GM18517 (cell line): ENCODE measurements at regions not wholly inside any gene's neighbourhood (a gene's known extent, or its start where the extent isn't known, plus 50 kb on each side); places are given as distances from the start of the nearest gene placed in this dataset.

Experiments
- ATAC-seq: cut with Tn5 transposase; IDR thresholded peaks from one replicate; pipeline ENCODE4 v1.9.1; 2021; ENCODE audit warnings: mild to moderate bottlenecking, moderate library complexity; ENCODE audit not compliant: unreplicated experiment

DNA sequence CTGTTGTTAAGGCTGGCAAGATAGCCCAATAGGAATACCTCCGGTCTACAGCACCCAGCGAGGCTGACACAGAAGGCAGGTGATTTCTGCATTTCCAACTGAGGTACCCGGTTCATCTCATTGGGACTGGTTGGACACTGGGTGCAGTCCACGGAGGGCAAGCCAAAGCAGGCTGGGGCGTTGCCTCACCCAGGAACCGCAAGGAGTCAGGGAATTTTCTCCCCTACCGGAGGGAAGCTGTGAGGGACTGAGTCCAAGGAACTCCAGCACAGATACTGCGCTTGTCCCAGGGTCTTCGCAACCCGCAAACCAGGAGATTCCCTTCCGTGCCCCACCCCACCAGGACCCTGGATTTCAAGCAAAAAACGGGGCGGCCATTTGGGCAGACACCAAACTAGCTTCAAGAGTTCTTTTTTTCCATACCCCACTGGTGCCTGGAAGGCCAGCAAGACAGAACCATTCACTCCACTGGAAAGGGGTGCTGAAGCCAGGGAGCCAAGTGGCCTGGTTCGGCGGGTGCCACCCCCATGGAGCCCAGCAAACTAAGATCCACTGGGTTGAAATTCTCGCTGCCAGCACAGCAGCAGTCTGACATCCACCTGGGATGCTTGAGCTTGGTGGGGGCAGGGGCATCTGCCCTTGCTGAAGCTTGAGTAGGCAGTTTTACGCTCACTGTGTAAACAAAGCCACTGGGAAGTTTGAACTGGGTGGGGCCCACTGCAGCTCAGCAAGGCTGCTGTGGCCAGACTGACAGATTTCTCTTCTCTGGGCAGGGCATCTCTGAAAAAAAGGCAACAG, 647.2 kb downstream of the BNC2 start:
- ATAC-seq, result no peak

DNA sequence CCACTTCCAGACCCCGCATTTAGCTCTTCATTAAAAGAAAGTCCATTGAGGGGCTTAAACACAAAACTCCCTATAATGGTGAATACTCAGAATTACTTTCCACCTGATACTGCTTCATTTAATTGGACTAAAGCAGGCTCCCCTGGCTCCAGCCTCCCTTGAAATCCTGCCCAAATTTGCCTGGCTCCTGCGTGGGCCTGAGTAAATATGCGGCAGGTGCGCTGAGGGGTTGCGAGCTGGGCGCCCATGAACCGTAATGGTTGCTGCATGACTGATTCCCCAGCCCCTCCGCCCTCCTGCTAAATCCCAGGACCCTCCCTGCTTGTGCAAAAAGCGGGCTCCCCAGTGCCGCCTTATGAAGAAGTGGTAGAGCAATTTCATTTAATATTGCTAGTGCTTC, 639.7 kb downstream of the BNC2 start:
- ATAC-seq, result no peak

DNA sequence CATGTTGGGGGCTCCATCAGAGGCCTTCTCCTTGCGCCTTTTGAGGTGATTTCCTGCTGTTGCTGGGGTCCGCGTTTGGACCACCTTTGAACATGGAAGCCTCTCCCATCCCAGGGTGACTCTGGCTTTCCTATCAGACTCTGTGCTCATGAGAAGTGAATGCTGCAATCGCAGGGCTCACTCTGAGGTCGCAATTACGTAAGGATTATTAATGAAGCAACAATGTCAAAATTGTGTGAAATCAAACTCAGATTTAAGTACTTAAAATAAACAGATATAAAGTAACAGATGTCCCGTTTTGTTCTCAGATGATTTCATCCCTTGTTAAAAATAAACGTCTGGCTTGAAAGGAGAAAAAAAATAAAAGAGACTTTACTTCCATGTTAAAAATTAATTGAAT, 634.2 kb downstream of the BNC2 start:
- ATAC-seq, result no peak

GRCh38 chr9:16236882-16237281, 633.6 kb downstream of the BNC2 start:
- ATAC-seq, result no peak

- ATAC-seq, result no peak
Observed at GRCh38 chr9:16238623-16239138, 631.8 kb downstream of the BNC2 start.

DNA sequence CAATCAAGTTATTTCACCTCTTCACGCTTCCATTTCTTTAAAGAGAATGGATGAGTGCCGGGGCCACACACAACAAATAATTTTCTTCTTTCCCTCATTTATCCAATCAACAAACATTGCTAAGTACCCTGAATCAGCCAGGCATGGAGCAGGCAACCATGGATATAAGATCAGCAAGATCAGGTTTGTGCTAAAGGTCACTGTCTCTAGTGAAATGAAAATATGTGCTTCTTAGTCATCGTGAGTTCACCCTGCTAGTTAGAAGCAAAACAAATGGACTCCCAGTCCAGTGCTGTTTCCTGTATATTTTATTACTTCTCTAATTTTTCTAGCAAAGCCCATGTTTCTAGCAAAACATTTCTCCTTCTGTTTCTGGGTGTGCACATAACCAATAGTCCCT, 629.2 kb downstream of the BNC2 start:
- ATAC-seq, result no peak

DNA sequence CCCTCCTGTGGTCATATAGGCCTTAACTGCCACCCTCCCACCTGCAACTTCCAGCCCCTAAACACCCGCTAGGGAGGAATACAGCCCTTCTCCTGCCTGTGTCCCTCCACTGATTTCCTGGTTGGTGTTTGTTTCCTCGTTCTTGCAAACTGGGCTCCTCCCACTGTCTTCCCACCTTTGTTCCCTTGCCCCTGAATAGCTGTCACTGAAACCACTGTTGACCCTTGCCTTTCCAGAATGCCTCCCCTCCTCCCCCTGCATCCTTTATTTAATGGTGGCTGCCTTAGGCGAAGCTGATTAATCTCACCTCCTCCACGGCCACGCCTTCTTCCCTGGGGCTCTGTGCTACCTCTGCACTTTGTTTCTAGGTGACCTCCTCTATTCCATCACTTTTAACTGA, 626.7 kb downstream of the BNC2 start:
- ATAC-seq, result no peak

DNA sequence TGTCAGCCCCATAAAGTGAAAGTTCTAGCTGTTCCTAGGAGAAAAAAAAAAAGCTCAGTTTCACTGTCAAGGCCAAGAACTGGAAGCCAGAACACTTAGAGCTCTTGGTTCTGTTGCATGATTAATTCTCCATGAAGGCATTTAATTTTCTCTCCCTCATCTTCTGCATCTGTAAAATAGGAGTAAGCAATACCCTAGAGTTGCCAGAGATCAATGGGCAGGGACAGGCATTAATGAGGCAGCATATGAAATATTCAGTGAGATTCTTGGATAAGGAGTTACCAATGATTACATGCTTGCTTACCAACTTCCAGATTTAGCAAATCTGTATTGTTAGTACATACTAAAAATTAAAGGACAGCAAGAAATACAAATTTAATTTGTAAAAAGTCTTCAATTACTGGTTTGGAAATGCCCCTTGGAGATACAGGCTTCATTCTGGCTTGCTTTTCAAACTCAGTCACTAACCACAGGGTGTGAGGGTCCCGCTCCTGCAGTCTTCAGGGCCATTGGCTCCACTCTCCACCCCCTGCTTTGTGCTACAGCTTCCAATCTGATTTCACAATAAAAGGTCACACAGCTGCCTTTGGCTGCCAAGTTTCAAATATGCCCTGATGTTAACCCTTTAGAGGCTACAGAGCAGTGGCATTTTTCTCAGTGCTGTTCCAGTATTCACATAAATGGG, 624.6 kb downstream of the BNC2 start:
- ATAC-seq, result no peak

DNA sequence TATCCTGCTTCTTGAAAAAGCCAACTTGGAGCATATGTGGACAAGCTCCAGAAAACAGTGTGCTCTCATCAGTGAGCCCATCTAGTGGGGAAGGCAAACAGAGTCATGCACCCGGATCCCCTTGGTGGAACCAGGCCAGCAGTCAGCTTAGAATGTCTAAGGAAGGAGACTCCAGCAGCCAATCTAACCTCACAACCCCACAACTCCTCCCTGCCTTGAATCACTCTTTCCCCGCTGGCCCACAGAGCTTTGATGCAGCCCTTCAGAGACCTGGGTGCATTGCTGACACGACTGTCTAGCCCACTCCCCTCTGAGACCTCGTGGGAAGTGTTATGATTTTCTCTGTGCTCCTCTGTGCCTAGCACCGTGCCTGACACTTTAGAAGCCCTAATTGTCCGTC, 623.7 kb downstream of the BNC2 start:
- ATAC-seq, result no peak

GRCh38 chr9:16247188-16247875, 623.1 kb downstream of the BNC2 start:
- ATAC-seq, result no peak

DNA sequence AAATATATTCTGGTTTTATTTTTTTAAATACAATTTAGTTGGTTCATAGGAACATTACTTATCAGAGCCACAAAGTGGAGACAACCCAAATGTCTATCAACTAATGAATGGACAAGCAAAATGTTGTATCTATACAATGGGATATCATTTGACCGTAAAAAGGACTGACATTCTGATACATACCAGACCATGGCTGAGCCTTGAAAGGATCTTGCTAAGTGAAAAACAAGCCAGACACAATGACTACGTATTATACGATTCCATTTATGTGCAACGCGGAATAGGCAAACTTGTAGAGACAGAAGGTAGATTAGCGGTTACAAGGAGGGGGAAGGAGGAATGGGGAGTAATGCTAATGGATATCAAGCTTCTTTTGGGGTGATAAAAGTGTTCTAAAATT, 621.6 kb downstream of the BNC2 start:
- ATAC-seq, result no peak

DNA sequence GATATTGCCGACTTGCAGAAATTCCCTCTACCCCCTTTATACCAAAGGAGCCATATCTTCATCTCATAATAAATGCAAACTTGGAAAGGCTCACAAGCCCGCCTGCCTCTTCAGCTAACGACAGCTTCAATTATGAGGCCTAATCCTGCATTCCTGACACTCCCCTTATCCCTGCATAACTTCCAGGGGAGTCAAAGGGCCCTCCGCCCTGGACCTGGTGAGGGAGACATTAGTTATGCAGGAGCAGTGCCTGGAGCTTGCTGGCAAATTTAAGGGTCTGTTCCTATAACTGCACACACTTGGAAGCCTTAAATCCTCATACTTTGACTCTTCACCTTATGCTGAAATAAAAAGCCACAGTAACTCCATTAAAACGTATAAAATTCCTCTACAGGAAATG, 617.9 kb downstream of the BNC2 start:
- ATAC-seq, result no peak

DNA sequence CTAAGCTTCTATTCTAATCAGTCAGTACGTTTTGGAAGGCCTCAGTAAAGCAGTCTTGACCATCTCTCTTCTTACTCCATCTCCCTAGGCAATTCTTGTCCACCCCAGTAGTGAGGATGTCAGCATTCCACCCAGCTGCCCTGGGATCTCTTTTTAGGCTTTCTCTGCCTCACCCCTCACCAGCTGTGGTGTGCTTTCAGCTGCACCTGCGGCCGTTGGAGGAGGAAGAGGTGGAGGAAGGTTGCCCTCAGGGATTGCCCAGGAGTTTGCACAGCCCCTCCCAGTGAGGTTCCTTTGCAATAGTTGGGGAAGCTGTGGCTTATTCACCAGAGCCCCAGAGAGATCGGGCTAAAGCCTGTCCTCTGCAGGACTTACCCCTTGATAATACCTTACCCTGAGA, 615.8 kb downstream of the BNC2 start:
- ATAC-seq, result no peak

- ATAC-seq, result no peak
Observed at GRCh38 chr9:16255217-16255616, 615.3 kb downstream of the BNC2 start.

GRCh38 chr9:16257604-16258003, 612.9 kb downstream of the BNC2 start:
- ATAC-seq, result no peak

DNA sequence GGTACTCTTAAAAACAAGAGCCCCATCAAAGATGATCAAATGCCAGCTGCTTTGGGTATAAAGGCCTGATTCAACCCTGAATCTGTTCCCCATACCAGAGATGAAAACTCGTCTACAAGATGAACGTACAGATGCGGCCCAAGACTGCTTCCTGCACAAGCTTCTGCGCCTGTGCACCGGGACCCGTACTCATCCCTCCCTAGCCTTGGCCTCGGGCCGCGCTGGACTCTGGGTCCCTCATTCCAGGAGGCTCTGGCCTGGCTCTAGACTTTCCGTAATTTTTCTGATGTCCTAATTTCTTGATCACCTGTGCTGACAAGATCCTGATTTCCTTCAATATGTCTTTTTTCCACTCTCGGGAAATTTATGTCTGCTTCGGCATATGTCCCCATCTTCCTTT, 612.3 kb downstream of the BNC2 start:
- no peak for ATAC-seq

DNA sequence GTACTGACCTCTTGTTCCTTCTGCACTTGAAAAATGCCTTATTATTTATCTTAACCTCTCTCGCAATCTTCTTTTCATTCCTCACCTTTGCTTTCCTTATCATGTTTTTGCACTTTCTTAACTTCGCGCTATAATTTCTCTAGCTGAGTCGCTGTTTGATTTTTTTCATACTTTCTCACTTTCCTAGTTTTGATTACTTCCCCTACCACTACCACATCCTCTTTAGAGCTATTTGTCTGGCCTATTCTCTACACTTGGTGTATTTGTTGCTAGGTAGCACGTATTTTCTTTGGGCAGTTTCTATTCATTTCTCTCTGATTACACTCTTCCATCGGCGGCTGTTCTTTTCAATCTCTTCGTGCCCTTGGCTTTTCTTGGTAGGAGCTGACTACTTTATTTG, 611.8 kb downstream of the BNC2 start:
- no peak for ATAC-seq

GRCh38 chr9:16262477-16263261, 607.8 kb downstream of the BNC2 start:
- ATAC-seq, result no peak

- ATAC-seq, result no peak
Observed at GRCh38 chr9:16265688-16266087, 604.8 kb downstream of the BNC2 start.

DNA sequence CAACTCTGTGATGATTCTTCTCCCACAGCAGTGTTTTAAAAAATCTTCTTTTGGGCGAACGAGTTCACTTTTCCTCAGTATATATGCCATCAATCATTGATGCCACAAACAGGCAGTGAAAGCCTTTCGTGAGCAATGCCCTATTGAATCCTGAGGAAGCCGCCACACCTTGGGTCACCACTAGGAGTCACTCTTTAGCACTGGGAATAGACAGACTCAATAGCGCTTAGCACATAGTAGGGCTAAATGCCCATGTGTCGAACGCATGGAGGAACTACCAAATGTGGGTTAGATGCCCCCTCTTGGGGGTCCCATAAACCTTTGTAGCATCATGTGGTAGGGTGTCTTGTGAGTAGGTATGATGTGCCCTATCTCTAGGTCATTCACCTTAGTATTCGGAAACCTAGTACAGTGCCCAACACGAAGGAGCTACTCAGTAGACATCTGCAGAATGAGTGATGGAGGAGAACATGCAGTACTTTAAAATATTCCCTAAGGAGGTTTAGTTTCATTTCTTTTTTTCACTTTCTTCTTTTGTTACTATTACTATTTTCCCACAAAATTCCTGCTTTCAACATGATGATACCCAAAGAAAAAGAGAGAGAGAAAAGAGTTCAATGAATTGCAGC, 603.7 kb downstream of the BNC2 start:
- ATAC-seq, result no peak
